Endothelial cell of hepatic sinusoid (primary cell): ENCODE measurements at regions not wholly inside any gene's neighbourhood (a gene's known extent, or its start where the extent isn't known, plus 50 kb on each side); places are given as distances from the start of the nearest gene placed in this dataset.

Experiments
- in situ Hi-C: cut with HindIII; loops from 2 replicates; pipeline ENCODE4 v1.10.0; 2017; ENCODE audit warnings: low sequenced_read_pairs

DNA sequence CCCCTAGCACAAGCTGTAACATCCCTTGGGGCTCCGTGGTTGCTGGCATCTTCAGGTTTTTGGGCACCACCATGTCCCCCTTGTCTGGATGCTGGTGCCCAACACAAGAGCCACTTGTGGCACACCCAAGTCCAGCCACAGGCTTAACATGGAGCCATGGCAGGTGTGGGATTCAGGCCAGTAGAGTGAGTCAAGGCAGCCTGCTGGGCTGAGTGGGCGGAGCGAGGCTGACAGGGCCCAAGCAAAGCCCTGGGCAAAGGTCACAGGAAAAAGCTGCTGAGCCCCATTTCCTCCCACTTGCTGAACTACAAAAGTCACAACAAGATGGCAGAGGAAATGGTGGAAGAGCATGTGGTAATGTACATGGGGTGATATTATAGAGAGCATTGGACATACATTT, 950.7 kb upstream of the FLRT2 start:
- in situ Hi-C loops = no loop called here

DNA sequence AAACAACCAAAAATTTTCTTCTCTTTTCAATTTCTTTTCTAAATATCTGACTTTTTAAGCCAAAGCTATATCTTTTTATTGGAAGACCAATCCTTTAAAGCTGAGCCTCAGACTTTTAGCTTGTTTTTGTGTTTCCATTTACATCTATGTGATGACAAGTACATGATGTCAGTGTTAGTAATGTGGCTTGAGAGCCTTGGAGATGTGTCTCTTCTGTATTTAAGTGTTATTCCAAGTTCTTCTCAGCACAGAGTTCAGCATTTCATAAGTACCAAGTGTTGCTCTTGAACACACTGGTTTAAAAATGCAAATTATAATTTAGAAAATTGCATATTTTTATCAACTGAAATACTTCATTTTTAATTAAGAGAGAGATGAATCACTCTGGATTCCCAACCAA, 948.9 kb upstream of the FLRT2 start:
- in situ Hi-C loops = no loop called here

DNA sequence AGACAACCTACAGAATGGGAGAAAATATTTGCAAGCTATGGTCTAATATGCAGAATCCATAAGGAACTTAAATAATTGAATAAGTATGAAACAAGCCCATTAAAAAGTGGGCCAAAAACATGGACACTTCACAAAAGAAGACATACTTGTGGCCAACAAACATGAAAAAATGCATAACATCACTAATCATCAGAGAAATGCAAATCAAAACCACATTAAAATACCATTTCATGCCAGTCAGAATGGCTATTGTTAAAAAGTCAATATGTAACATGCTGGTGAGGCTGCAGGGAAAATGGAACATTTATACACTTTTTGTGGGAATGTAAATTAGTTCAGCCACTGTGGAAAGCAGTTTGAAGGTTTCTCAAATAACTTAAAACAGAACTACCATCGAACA, 945.4 kb upstream of the FLRT2 start:
- in situ Hi-C loops = no loop called here

DNA sequence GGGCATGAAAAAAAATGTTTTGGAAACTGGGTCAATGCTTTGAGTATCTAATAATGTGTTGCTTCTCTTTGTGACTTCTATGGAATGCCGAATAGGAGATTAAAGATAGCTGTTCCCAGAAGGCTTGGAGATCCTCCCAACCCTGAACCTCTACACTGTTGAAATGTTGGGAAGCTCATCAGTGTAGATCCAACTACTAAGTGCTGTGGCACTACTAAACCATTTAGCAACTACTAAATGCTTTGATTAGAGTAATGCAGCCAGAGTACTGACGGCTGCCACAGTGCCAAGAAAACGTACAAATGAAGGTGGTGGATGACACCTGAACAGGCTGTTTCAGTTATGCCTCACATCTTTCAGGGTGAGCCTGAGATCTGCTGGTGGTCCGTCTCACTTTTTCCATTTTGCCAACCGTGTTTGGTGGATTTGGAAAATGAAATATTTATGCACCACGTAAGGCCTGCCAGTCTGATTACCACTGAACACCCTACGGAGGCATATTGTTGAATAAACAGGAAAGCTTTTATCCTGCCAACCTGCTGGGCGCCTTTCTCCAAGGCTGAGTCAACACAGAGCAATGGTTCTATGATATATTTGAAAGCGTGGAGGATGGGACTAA, 938.0 kb upstream of the FLRT2 start:
- in situ Hi-C loops = no loop called here

DNA sequence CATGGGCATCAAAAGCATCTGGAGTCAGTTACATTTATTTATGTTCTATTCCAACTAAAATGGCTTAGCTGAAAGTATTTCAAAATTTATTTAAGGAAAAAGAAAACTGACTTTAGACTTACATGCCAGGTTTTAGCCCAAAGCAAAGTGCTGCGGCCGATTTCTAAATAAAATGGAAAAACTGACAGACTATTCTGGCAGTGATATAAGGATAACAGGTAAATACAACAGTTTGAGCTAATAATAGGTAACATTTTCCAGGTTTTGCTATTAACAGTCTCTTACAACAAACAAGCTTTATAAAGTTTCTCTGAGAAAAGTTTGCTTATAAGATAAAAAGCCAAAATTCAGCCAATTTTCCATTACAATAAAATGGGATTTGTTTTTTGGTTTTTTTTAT, 937.2 kb upstream of the FLRT2 start:
- in situ Hi-C loops = no loop called here

DNA sequence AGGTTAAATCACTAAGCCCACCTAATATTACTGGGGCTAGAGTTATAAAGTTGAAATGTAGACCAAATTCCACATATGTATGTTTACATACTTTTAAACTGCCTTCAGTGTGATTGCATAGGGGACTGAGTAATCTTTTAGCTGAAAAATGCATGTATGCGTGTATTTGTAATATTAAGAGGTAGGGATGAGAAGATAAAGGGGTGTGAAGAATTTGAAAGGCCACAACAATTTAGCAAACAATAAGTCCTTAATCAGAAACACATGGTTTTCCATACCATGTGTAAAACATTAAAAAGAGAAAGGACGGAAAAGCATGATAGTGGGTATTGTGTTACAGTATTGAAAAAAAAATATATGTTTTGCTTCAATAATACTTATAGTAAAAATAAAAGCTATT, 919.9 kb upstream of the FLRT2 start:
- in situ Hi-C loops = no loop called here

DNA sequence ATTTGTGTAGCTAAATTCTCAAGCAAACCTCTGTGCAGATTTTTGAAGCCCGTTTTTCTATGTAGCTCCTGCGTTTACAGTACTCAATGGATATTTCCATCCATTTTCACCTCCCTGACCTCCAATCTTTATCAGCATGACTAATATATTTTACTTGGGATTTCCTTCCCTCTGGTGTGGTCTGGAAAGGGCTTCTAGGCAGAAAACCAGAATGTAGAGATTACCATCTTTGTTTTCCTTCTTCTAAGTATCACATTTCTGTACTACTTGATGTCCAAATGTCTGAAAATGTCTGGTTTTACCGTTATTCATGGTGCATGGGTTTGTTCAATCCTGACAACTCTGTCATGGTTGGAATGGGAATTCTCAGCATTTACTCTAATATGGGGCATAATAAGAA, 907.6 kb upstream of the FLRT2 start:
- in situ Hi-C loops = no loop called here

DNA sequence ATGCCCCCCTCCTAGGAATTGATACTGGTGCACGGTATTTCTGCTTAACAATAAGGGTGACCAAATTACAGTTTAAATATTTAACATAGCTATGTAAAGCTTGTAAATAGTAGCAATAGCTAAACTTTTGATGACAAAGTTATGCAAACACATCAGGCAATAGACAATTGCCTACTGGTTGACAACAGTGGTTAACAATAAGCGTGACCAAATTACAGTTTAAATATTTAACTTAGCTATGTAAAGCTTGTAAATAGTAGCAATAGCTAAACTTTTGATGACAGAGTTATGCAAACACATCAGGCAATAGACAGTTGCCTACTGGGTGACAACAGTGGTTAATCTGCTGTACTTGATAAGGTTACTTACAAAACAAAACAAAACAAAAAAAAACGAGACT, 886.5 kb upstream of the FLRT2 start:
- in situ Hi-C loops = no loop called here

DNA sequence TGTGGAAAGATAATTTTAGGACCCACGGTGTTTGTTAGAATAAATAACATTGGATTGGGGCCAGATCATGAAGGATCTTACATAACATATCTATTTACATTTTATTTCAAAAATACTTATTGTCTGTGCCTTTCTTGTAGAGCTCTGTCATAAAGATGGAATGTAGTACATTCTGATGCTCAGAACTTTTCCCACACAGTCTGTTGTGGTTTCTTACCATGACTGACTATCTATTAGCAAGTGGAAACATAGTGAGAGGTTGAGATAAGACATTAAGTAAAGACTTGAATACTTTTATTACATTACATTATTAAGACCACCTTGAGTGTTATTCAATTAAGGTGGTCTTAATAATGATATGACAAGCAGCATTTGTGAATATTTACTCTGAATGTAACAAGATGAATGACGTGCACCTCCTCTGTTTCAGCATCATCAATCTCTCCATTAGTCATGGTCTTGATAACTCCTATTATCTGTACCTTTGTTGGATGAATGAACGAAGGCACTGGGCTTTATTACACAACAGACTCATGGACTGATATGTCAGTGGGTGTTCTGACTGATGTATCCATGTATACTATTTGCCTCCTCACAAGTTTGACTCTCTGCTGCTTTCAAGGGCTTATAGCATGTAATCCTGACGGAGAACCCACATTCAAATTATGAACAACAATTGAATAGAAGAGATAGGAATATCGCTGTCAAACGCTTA, 883.0 kb upstream of the FLRT2 start:
- in situ Hi-C loops = no loop called here

DNA sequence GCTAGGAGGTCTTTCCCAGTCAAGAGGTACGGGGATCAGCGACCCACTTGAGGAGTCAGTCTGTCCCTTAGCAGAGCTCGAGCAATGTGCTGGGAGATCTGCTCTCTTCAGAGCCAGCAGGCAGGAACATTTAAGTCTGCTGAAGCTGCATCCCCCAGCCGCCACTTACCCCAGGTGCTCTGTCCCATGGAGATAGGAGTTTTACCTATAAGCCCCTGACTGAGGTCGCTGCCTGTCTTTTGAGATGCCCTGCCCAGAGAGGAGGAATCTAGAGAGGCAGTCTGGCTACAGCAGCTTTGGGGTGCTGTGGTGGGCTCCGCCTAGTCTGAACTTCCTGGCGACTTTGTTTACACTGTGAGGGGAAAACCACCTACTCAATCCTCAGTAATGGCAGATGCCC, 874.9 kb upstream of the FLRT2 start:
- in situ Hi-C loops = no loop called here

DNA sequence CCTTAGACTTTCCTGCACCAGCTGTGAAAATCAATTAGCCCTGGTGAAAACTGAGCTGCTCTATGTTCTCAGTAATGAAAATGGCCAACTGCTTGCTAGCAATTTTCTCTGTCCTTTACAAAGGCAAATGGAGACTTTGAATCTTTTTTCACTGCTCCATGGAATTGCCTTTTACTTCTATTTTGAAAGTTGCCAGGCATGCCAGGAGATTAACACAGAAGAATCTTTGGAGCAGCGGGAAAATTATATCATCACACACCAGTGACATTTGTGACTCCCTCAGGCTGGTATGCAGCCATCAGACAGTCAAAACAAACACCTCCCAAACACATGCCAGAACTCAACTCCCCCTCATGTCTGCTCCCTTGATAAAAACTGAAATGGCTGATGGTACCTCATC, 872.0 kb upstream of the FLRT2 start:
- in situ Hi-C loops = no loop called here

DNA sequence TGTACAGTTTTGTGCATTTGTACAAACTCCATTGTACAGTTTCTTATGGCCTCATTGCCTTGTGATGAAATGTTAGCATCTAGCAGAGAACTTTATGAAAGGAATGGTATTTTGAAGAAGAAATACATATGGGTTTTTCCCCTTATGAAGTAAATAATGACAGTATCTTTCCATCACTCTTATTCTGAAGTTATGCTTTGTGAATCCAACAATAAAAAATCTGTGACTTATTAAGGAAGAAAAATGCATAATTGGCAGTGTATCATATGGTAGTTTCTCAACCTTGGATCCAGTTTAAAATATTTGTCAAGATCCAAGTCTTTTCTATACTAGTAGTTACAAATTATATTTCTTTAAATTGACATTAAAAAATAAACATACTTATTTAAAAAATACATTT, 859.1 kb upstream of the FLRT2 start:
- in situ Hi-C loops = no loop called here

DNA sequence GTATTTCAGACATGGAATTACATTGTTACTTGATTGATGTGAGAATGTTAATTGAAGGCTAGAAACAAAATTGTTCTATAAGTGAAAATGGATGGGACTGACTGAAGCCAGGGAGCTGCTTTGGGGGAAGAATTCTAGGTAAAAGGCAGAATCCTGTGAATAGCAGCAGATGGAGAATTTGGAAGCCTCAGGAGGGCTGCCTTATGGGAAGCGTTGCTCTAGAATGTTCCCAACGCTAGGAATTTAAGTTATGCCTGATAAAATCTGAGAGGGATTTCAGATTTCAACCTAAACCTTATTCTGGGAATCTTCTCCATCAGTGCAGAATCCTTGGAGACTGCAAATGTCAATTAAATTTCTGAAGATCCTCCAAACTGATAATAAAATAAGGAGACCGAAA, 858.2 kb upstream of the FLRT2 start:
- in situ Hi-C loops = no loop called here

DNA sequence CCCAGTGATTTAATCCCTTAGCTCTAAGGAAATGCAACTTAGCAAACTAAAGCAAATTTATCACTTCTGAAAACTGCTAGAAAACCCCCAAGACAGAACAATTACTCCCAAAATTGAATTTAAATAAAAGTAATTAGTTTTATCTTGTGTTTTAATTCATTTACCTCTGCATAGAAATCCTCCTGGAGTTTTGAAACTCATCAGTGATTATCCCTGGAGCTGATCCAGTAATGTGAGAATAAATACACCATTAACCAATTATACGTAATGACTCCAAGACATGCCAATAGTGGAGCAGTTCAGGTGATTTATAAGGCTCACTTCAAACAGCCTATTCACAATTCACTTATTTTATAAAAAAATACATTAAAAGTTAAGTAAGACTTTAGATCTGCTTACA, 855.3 kb upstream of the FLRT2 start:
- in situ Hi-C loops = no loop called here

DNA sequence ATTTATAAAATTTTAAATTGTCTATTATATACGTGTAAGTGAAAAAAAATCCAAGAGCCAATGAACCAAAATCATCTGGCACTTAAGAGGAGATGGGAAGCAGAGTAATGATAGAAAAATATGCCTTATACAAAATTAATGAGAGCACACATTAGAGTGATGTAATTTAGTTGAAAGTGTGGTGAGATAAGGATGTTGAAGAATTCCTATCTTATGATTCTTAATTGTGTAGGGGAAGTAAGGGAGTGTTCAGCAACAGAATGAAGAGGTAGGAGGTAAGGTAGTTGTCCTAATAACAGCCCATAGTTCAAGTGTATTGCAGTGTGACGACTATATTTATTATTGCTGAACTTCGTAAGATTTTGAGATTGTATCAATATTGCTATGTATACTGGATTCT, 843.4 kb upstream of the FLRT2 start:
- in situ Hi-C loops = no loop called here

DNA sequence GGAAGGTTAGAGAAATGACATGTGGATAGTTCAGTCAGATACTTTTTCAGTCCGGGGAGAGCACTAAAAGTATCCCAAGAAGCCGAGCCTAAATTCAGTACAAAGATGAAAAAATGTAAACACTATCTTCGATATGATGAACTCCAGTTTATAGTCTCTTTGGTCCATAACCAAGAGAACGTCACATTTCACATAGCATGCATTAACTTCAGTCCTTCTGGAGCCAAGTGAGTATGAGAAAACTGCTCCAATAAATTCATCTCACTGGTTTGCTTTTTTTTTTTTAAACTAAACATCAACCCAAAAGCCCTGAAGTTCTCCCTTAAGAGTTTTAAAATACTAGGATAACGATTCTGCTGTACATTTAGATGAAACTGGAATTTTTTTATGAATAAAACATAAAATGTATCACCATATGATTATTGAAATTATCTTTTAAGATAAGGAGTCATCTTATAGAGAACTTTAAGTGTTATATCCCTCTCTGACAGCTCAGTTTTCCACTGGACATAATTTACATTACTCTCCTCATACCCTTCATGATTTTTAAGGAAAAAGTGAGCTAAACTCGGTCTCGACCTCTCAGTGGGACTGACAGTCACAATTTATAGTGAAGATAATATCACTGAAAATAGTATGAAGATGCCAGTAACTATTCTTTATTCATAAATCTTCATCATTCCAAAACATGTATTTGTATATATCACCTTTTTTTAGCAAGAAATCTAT, 841.5 kb upstream of the FLRT2 start:
- in situ Hi-C loops = no loop called here

DNA sequence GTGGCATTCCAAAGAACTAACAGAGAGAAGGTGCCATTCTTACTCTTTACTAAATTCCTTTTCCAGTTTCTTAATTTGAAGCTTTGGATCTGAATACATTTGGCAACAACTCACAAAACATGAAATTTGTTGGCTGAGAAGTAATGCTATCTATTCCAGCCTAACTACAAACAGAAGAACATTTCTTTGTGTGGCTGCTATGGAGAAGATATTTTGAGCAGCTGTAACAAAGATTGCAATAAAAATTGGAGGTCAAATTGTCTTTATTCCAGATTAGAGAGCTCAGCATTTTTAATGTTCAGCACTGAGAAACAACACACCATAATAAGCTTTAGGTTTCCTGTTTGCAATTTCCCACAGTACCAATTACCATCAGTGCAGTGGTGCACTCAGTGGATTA, 835.8 kb upstream of the FLRT2 start:
- in situ Hi-C loops = no loop called here

DNA sequence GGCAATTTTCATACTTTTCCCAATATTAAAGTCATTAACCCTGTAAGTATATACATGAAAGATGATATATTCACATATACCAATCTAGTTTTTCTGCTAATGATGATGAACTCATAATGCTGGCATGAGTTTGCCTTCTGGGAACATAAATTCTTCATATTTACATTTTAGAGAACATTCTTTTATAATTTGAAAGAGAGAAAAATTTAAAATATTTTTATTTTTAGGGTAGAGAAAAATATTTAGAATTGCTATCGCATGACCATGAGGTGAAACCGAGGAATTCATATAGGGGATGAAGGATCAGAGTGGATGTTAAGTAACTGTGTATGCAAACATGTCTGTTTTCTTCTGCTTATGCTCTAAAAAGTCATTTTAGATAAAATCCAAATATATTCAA, 825.3 kb upstream of the FLRT2 start:
- in situ Hi-C loops = no loop called here

DNA sequence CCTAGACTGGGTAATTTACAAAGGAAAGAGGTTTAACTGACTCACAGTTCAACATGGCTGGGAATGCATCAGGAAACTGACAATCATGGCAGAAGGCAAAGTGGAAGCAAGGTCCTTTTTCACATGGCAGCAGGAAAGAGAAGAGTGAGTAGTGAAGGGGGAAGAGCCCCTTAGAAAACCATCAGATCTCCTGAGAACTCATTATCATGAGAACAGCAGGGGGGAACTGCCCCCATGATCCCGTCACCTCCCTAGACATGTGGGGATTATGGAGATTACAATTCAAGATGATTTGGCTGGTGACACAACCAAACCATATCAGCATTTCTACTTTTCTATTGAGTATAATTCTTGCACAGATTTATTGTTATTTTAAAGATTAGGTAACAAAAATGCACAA, 822.1 kb upstream of the FLRT2 start:
- in situ Hi-C loops = no loop called here

DNA sequence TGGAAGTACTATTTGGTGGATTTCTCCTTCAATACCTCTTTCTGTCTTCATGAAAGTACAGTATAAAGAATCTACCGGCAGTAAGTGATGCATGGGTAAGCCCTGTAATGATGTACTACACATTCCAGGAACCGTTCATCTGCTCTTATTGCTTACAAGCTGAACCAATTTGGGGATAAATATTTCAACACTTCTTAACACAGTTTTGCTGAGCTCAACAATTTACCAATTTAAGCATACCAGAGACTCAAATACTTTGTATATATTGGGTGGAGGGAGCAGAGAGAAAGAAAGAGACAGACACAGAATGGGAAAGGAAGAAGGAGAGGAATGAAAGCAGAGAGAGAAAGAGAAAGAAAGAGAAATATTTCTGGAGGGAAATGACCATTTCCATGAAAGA, 821.1 kb upstream of the FLRT2 start:
- in situ Hi-C loops = no loop called here

DNA sequence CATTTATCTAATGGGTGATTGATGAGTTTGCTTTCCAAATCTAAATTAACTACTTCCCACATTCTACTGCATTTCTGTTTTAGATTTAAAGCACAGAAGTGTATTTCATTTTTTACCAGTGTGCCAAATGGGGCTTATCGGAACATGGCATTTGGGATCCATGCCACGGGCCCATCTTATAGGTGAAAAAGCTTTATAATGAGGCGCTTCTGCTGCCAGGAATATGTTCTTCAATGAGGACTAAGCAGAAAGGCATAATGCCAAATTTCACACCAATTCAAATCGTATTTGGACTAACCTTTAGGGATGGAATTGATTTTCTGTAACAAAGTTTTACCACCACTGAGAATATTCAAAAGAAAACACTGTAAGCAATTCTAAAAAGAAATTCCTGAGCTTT, 803.5 kb upstream of the FLRT2 start:
- in situ Hi-C loops = no loop called here

DNA sequence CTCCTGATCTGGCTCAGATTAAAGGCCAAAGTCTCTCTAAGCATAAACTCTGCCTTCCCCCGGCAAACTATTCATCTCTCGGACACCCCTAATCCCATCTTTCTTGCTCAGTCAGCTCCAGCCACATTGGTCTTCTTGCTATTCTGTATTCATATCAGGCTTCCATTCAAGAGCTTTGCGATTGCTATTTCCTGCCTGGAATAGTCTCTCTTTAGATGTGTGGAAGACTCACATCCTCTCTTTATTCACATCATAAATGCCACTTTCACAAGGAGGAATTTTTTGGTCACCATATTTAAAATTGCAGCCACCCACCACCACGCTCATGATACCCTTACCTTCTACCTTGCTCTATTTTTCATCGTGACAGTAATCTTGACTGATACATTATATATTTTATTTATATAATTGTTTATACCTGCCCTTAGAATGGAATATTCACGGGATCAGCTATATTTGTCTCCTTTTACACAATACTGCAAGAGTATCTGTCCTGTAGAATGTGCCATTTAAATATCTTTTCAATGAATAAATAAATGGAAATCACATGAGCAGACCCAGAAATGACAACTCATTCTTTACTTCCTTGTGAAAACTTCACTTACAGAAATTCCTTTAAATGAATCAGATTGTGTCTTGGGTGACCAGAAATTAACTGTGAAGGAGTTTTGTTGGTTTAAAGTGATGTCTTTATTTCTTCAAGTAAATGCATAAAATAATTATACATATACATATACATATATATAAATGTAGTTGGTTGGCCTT, 780.6 kb upstream of the FLRT2 start:
- in situ Hi-C loops = no loop called here
